GM12878 (cell line): ENCODE measurements at regions not wholly inside any gene's neighbourhood (a gene's known extent, or its start where the extent isn't known, plus 50 kb on each side); places are given as distances from the start of the nearest gene placed in this dataset.

ENCODE experiments used
- ATAC-seq: fragments of 200-7000 bp; cut with Tn5 transposase; 3 replicates; pipeline ENCODE4 v1.9.1; 2020; ENCODE audit warnings: mild to moderate bottlenecking, moderate library complexity
- BruUV-seq: library from RNA; stranded (reverse); fragments of 400-500 nt; replicated peaks from 2 replicates; lab custom pipeline; 2021; lab: Mats Ljungman, UMichigan
- CTCF ChIA-PET: fragments of 300-600 bp; sonication (Branson Sonifier 250); formaldehyde crosslinking; extraction: SDS; loops from one replicate; lab custom pipeline; 2021; ENCODE audit warnings: inconsistent platforms; lab: Yijun Ruan, JAX
- POLR2A ChIA-PET: fragments of 350-600 bp; formaldehyde crosslinking; extraction: SDS; loops from one replicate; lab custom pipeline; 2021; ENCODE audit warnings: inconsistent platforms; lab: Charles Lee
- RAD21 ChIA-PET: fragments of 300-600 bp; sonication (Branson Sonifier 250); formaldehyde crosslinking; loops from one replicate; lab custom pipeline; 2023; ENCODE audit warnings: antibody characterized with exemption; ENCODE audit not compliant: unreplicated experiment; lab: Charles Lee
- SMC1A ChIA-PET: fragments of 300-600 bp; sonication (Branson Sonifier 250); formaldehyde crosslinking; loops from one replicate; lab custom pipeline; 2023; ENCODE audit not compliant: unreplicated experiment, uncharacterized antibody; lab: Charles Lee
- DNase-seq: peaks from one replicate; pipeline ENCODE4 v3.0.0-alpha.2; 2011; ENCODE audit warnings: low read depth, low spot score
- FAIRE-seq: peaks from 3 replicates; lab custom pipeline; 2011; peaks lifted over from hg19 to GRCh38; lab: Jason Lieb, UNC
- H2AFZ ChIP-seq: 2 replicates; pipeline ENCODE4 v1.6.0; 2011; ENCODE audit warnings: low read depth, low read length, control low read depth; ENCODE audit not compliant: control insufficient read depth
- H3K27ac ChIP-seq: 2 replicates; pipeline ENCODE4 v1.5.1; 2011; ENCODE audit warnings: control low read depth; ENCODE audit not compliant: control insufficient read depth, insufficient read depth
- H3K27me3 ChIP-seq, 2 experiments: replicated peaks in 1 of 2; 2 replicates each; pipeline versions ENCODE4 v1.6.0 to v1.6.1; 2011; ENCODE audit warnings: low read length in 1 of 2; ENCODE audit not compliant: control insufficient read depth in 2 of 2, insufficient read depth in 2 of 2
- H3K36me3 ChIP-seq, 2 experiments: 2 replicates each; pipeline ENCODE4 v1.5.1; 2011; ENCODE audit warnings: low read length in 1 of 2; ENCODE audit not compliant: control insufficient read depth in 2 of 2, insufficient read depth in 2 of 2
- H3K4me1 ChIP-seq: 2 replicates; pipeline ENCODE4 v1.6.1; 2011; ENCODE audit warnings: mild to moderate bottlenecking, low read length, moderate library complexity, mixed read lengths; ENCODE audit not compliant: control insufficient read depth, insufficient read depth
- H3K4me2 ChIP-seq: 2 replicates; pipeline ENCODE4 v1.6.0; 2011; ENCODE audit warnings: control low read depth; ENCODE audit not compliant: control insufficient read depth, insufficient read depth
- H3K4me3 ChIP-seq: fragments of 200-600 bp; sonication (generic); 2 replicates; pipeline ENCODE4 v1.5.1; 2016
- H3K79me2 ChIP-seq: 2 replicates; pipeline ENCODE4 v1.6.0; 2011; ENCODE audit warnings: low read length; ENCODE audit not compliant: control insufficient read depth, insufficient read depth
- H3K9ac ChIP-seq: 2 replicates; pipeline ENCODE4 v1.8.0; 2011; ENCODE audit warnings: low read length, control low read depth, mixed read lengths; ENCODE audit not compliant: control insufficient read depth, insufficient read depth
- H3K9me3 ChIP-seq: replicated peaks from 3 replicates; pipeline ENCODE4 v1.5.1; 2011; ENCODE audit warnings: mild to moderate bottlenecking, low read length; ENCODE audit not compliant: control insufficient read depth, insufficient read depth
- H4K20me1 ChIP-seq: 2 replicates; pipeline ENCODE4 v1.6.0; 2011; ENCODE audit not compliant: control insufficient read depth, insufficient read depth
- BACH1 ChIP-seq: fragments of 450-650 bp; IDR thresholded peaks from 2 replicates; pipeline ENCODE4 v1.6.1; 2017; ENCODE audit warnings: mild to moderate bottlenecking, borderline replicate concordance
- CHD1 ChIP-seq: IDR thresholded peaks from 2 replicates; pipeline ENCODE4 v1.6.1; 2012; ENCODE audit warnings: low read depth, low read length, improper control_type of control experiment
- E2F4 ChIP-seq: IDR thresholded peaks from 2 replicates; pipeline ENCODE4 v1.6.1; 2012; ENCODE audit warnings: low read depth, low read length, improper control_type of control experiment
- EP300 ChIP-seq, 2 experiments: fragments of 150-350 bp in 1 of 2; IDR thresholded peaks; 2 replicates each; pipeline ENCODE4 v1.6.1; 2011 to 2012; ENCODE audit warnings: low read depth in 2 of 2, low read length in 2 of 2, borderline replicate concordance in 1 of 2, improper control_type of control experiment in 1 of 2, inconsistent platforms in 1 of 2; ENCODE audit not compliant: control insufficient read depth in 1 of 2
- FOXK2 ChIP-seq: fragments of 450-650 bp; IDR thresholded peaks from 2 replicates; pipeline ENCODE4 v1.6.1; 2017; ENCODE audit warnings: mild to moderate bottlenecking, moderate library complexity
- GATAD2B ChIP-seq: fragments of 450-650 bp; conservative IDR thresholded peaks from 2 replicates; pipeline ENCODE4 v1.6.1; 2017; ENCODE audit warnings: low read depth, mild to moderate bottlenecking, moderate library complexity
- KDM1A ChIP-seq: fragments of 200-600 bp; sonication (generic); IDR thresholded peaks from 2 replicates; pipeline ENCODE4 v1.6.1; 2016; ENCODE audit warnings: borderline replicate concordance
- KLF5 ChIP-seq: fragments of 450-650 bp; IDR thresholded peaks from 2 replicates; pipeline ENCODE4 v1.6.1; 2014; ENCODE audit warnings: mild to moderate bottlenecking; ENCODE audit not compliant: partially characterized antibody
- MTA2 ChIP-seq: fragments of 450-650 bp; IDR thresholded peaks from 2 replicates; pipeline ENCODE4 v1.6.1; 2016; ENCODE audit warnings: low read depth, mild to moderate bottlenecking, moderate library complexity
- POLR2AphosphoS2 ChIP-seq: IDR thresholded peaks from 2 replicates; pipeline ENCODE4 v1.6.1; 2011; ENCODE audit warnings: low read depth, mild to moderate bottlenecking, low read length, improper control_type of control experiment, moderate library complexity
- SMAD1 ChIP-seq: fragments of 450-650 bp; IDR thresholded peaks from 2 replicates; pipeline ENCODE4 v1.6.1; 2018; ENCODE audit warnings: mild to moderate bottlenecking, low read depth; ENCODE audit not compliant: partially characterized antibody
- STAT1 ChIP-seq: fragments of 450-650 bp; conservative IDR thresholded peaks from 2 replicates; pipeline ENCODE4 v1.6.1; 2014; ENCODE audit warnings: antibody characterized with exemption, mild to moderate bottlenecking
- TARDBP ChIP-seq: IDR thresholded peaks from 2 replicates; pipeline ENCODE4 v1.6.1; 2016; ENCODE audit warnings: borderline replicate concordance
- YBX1 ChIP-seq: fragments of 450-650 bp; IDR thresholded peaks from 2 replicates; pipeline ENCODE4 v1.6.1; 2016; ENCODE audit warnings: antibody characterized with exemption
- ZNF274 ChIP-seq: IDR thresholded peaks from one replicate; pipeline ENCODE4 v1.8.0; 2011; ENCODE audit not compliant: insufficient read length, insufficient read depth
- ZNF384 ChIP-seq: IDR thresholded peaks from 2 replicates; pipeline ENCODE4 v1.6.1; 2012; ENCODE audit warnings: low read depth, mild to moderate bottlenecking, low read length, improper control_type of control experiment, borderline replicate concordance
- WGBS: methylation state at CpG from one replicate; pipeline ENCODE4 v1.1.6; 2016; ENCODE audit warnings: low lambda C conversion rate; ENCODE audit not compliant: insufficient replicate concordance, insufficient coverage; ENCODE audit errors: missing lambda C conversion rate; 5-methylcytosine and 5-hydroxymethylcytosine counted together
- in situ Hi-C: fragments of 300-500 bp; cut with MboI; formaldehyde crosslinking; loops from 9 replicates; pipeline ENCODE4 v1.14.3; 2018; ENCODE audit warnings: mixed read lengths
- intact Hi-C: fragments of 100-400 bp; cut with micrococcal nuclease; formaldehyde crosslinking; loops from one replicate; pipeline ENCODE4 v1.14.2; 2022; ENCODE audit not compliant: unreplicated experiment
- TF ChIP-seq, protein P1 (sequence below): IDR thresholded peaks from 2 replicates; pipeline ENCODE4 v1.6.1; 2011; ENCODE audit warnings: borderline replicate concordance, low read depth, mild to moderate bottlenecking, moderate library complexity, mixed read lengths, low read length; ENCODE audit not compliant: insufficient read depth; ENCODE audit errors: extremely low read length

GRCh38 chr2:200253639-200254038 is 52.9 kb upstream of the SPATS2L start:
- H3K4me3 ChIP-seq = no peak overlapping the region
- in situ Hi-C loops = no loop called here
- no peaks in the 10 kb centered on the region for H3K4me1 ChIP-seq
- ChIA-PET SMC1A (interaction anchor here (1.3 kb wide), 1 partner anchor 10 kb away, joined by 3 read pairs; no protein-coding TSS in a partner anchor), RAD21 (no interaction called here), CTCF (interaction anchor here (0.6 kb wide), 1 partner anchor 1636 kb away, joined by 3 read pairs; no protein-coding TSS in a partner anchor), POLR2A (interaction anchor here (0.6 kb wide), 1 partner anchor 278 kb away, joined by 3 read pairs; no protein-coding TSS in a partner anchor)
- BruUV-seq = no TSS peak
- no peaks in the 10 kb centered on the region; a peak in 1 of 4 replicates for H3K27me3 ChIP-seq
- no peaks in the 10 kb centered on the region for H3K9me3 ChIP-seq
- DNase-seq = no peak
- ATAC-seq = no peak
- no peaks in the 10 kb centered on the region for H4K20me1 ChIP-seq
- 52% methylated on average over 2 of the region's 2 CpGs for WGBS
- no peak for FAIRE-seq
- H3K36me3 ChIP-seq = no peaks in the 10 kb centered on the region
- H3K27ac ChIP-seq = no peak overlapping the region
- no peak for TF ChIP-seq TARDBP
- no peak for TF ChIP-seq YBX1
- TF ChIP-seq FOXK2 = no peak
- no peak for TF ChIP-seq POLR2AphosphoS2
- no peak for TF ChIP-seq ZNF384
- no peak for TF ChIP-seq SMAD1
- TF ChIP-seq BACH1 = no peak
- TF ChIP-seq ZNF274 = no peak
- no peak overlapping the region for H3K9ac ChIP-seq
- H3K79me2 ChIP-seq = no peaks in the 10 kb centered on the region
- intact Hi-C loops = no loop called here
- no peak overlapping the region for H2AFZ ChIP-seq
- H3K4me2 ChIP-seq = no peak overlapping the region

DNA sequence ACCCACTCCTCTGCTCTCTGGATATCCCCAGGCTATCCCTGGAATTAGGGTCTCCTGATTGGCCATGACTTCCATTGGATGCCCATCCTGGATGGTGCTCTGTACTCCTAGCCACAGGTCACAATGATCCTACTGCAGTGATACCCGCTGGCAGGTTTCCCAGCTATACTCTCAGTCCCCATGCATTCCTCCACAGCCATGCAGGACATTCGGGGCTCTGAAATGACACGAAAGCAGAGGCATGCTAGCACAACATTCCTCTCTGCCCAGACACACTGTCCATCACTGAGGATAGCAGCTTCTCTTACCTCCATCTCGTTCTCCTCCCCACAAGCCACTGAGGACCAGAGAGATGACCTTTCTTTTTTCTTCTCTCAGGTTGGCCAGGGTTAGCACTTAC is 51.7 kb upstream of the SPATS2L start:
- whole genome bisulfite sequencing = 0% methylated on average over 4 of the region's 4 CpGs
- Histone ChIP-seq H3K9me3 (no peaks in the 10 kb centered on the region), H3K4me1 (no peaks in the 10 kb centered on the region), H3K79me2 (no peaks in the 10 kb centered on the region), H3K27me3 (no peaks in the 10 kb centered on the region), H3K4me2 (no peak overlapping the region), H3K36me3 (no peaks in the 10 kb centered on the region), H2AFZ (no peak overlapping the region), H3K4me3 (no peak overlapping the region), H3K27ac (no peak overlapping the region), H4K20me1 (no peaks in the 10 kb centered on the region), H3K9ac (no peak overlapping the region)
- ChIA-PET RAD21 (no interaction called here), CTCF (interaction anchor here (0.7 kb wide), 2 partner anchors 17 to 54 kb away, joined by 3 read pairs; no protein-coding TSS in a partner anchor), SMC1A (no interaction called here), POLR2A (no interaction called here)
- no peak for DNase-seq
- in situ Hi-C loops (no loop called here), intact Hi-C loops (no loop called here)
- FAIRE-seq = no peak
- TF ChIP-seq POLR2AphosphoS2 = no peak
- TF ChIP-seq GATAD2B = no peak
- TF ChIP-seq FOXK2 = no peak
- no peak for TF ChIP-seq KDM1A
- no peak for TF ChIP-seq E2F4
- TF ChIP-seq KLF5 = no peak
- TF ChIP-seq, protein P1, sequence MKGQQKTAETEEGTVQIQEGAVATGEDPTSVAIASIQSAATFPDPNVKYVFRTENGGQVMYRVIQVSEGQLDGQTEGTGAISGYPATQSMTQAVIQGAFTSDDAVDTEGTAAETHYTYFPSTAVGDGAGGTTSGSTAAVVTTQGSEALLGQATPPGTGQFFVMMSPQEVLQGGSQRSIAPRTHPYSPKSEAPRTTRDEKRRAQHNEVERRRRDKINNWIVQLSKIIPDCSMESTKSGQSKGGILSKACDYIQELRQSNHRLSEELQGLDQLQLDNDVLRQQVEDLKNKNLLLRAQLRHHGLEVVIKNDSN = no peak
- TF ChIP-seq CHD1 = no peak
- no peak for TF ChIP-seq MTA2
- no peak for TF ChIP-seq EP300 (IDR thresholded peaks at IDR 0.05; ENCODE audit: borderline replicate concordance in 1 of 2, control insufficient read depth in 1 of 2, low read depth in 2 of 2, low read length in 2 of 2)
- no peak for TF ChIP-seq STAT1
- BruUV-seq = no TSS peak
- ATAC-seq = no peak
